HL-60 (cell line): ENCODE measurements at regions not wholly inside any gene's neighbourhood (a gene's known extent, or its start where the extent isn't known, plus 50 kb on each side); places are given as distances from the start of the nearest gene placed in this dataset.

Source experiments
- GABPA ChIP-seq: IDR thresholded peaks from 2 replicates; pipeline ENCODE4 v1.6.1; 2012; ENCODE audit warnings: low read depth
- POLR2AphosphoS5 ChIP-seq: IDR thresholded peaks from 2 replicates; pipeline ENCODE4 v1.6.1; 2012; ENCODE audit warnings: low read depth
- TF ChIP-seq, protein P1 (sequence below): IDR thresholded peaks from one replicate; pipeline ENCODE4 v1.5.1; 2011; ENCODE audit warnings: low read length, control low read depth, inconsistent platforms; ENCODE audit not compliant: insufficient read depth

DNA sequence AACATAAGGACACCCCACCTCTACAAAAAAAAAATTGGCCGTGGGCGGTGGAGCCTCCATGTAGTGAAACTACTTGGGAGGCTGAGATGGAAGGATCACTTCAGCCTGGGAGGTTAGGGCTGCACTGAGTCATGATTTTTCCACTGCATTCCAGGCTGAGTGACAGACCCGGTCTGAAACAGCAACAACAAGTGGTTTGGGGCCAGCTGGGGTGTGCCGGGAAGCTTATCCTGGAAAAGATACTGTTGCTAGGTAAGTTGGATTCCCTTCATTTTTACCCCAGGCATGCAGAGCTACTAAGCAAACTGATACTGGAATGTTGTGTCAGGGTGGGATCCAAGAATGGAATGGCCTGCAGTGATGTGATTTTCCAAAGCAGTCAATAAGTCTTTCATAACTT lies 57.0 kb downstream of the XAGE2 start:
- TF ChIP-seq, protein P1, sequence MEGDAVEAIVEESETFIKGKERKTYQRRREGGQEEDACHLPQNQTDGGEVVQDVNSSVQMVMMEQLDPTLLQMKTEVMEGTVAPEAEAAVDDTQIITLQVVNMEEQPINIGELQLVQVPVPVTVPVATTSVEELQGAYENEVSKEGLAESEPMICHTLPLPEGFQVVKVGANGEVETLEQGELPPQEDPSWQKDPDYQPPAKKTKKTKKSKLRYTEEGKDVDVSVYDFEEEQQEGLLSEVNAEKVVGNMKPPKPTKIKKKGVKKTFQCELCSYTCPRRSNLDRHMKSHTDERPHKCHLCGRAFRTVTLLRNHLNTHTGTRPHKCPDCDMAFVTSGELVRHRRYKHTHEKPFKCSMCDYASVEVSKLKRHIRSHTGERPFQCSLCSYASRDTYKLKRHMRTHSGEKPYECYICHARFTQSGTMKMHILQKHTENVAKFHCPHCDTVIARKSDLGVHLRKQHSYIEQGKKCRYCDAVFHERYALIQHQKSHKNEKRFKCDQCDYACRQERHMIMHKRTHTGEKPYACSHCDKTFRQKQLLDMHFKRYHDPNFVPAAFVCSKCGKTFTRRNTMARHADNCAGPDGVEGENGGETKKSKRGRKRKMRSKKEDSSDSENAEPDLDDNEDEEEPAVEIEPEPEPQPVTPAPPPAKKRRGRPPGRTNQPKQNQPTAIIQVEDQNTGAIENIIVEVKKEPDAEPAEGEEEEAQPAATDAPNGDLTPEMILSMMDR: no peak
- TF ChIP-seq POLR2AphosphoS5 (no peak), GABPA (no peak)
